H1 (cell line): ENCODE measurements at regions not wholly inside any gene's neighbourhood (a gene's known extent, or its start where the extent isn't known, plus 50 kb on each side); places are given as distances from the start of the nearest gene placed in this dataset.

Source experiments
- BRCA1 ChIP-seq: IDR thresholded peaks from 2 replicates; pipeline ENCODE4 v1.6.1; 2012; ENCODE audit warnings: low read depth, low read length, improper control_type of control experiment
- CBX5 ChIP-seq: fragments of 300-800, 300-1000 bp; sonication (generic); IDR thresholded peaks from 2 replicates; pipeline ENCODE4 v1.7.1; 2016; ENCODE audit warnings: antibody characterized with exemption, low read length, low read depth
- JUN ChIP-seq: IDR thresholded peaks from 2 replicates; pipeline ENCODE4 v1.6.1; 2011; ENCODE audit warnings: low read depth, mild to moderate bottlenecking, improper control_type of control experiment, low read length
- MAFK ChIP-seq: IDR thresholded peaks from 2 replicates; pipeline ENCODE4 v1.6.1; 2012; ENCODE audit warnings: low read depth, mild to moderate bottlenecking, improper control_type of control experiment, low read length
- POU5F1 ChIP-seq: IDR thresholded peaks from 2 replicates; pipeline ENCODE4 v1.6.1; 2011; ENCODE audit warnings: low read depth, mild to moderate bottlenecking, low read length, moderate library complexity
- RFX5 ChIP-seq: IDR thresholded peaks from 2 replicates; pipeline ENCODE4 v1.6.1; 2011; ENCODE audit warnings: low read depth, low read length, improper control_type of control experiment, borderline replicate concordance
- TAF1 ChIP-seq: IDR thresholded peaks from 2 replicates; pipeline ENCODE4 v1.6.1; 2011; ENCODE audit warnings: mild to moderate bottlenecking, low read depth, low read length
- TAF7 ChIP-seq: optimal IDR thresholded peaks from 2 replicates; pipeline ENCODE3; 2011; ENCODE audit warnings: low read depth, mild to moderate bottlenecking, inconsistent platforms, low read length, moderate library complexity, borderline replicate concordance
- TF ChIP-seq, protein P1 (sequence below): fragments of 300-600 bp; sonication (generic); IDR thresholded peaks from 2 replicates; pipeline ENCODE4 v1.7.1; 2012; ENCODE audit warnings: low read length, moderate library complexity, mild to moderate bottlenecking, inconsistent platforms; ENCODE audit not compliant: insufficient replicate concordance
- TF ChIP-seq, protein P2 (sequence below): IDR thresholded peaks from 2 replicates; pipeline ENCODE4 v1.6.1; 2011; ENCODE audit warnings: low read depth, mild to moderate bottlenecking, low read length; ENCODE audit not compliant: insufficient read depth
- TF ChIP-seq, protein P3 (sequence below): IDR thresholded peaks from 2 replicates; pipeline ENCODE4 v1.6.1; 2012; ENCODE audit warnings: inconsistent platforms

DNA sequence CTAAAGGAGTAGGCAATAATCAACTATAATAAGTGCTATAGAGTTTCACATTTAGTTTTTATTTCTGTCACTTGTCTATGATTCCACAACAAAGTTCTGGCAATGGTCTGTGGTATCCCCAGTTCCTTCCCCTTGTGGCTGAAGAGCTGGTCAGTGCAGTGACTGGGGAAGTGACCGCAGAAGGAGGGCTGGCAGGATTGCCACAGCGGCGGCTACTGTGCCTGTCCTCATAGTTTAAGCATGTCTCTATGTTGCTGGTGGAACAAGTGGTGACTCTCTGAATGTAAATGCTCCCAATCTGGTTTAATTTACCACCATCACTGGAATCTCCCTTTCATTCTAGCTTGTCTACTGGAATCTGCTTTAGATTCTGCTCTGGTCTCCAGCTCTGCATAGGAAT is 170.6 kb upstream of the GK2 start (continued):
- TF ChIP-seq, protein P1, sequence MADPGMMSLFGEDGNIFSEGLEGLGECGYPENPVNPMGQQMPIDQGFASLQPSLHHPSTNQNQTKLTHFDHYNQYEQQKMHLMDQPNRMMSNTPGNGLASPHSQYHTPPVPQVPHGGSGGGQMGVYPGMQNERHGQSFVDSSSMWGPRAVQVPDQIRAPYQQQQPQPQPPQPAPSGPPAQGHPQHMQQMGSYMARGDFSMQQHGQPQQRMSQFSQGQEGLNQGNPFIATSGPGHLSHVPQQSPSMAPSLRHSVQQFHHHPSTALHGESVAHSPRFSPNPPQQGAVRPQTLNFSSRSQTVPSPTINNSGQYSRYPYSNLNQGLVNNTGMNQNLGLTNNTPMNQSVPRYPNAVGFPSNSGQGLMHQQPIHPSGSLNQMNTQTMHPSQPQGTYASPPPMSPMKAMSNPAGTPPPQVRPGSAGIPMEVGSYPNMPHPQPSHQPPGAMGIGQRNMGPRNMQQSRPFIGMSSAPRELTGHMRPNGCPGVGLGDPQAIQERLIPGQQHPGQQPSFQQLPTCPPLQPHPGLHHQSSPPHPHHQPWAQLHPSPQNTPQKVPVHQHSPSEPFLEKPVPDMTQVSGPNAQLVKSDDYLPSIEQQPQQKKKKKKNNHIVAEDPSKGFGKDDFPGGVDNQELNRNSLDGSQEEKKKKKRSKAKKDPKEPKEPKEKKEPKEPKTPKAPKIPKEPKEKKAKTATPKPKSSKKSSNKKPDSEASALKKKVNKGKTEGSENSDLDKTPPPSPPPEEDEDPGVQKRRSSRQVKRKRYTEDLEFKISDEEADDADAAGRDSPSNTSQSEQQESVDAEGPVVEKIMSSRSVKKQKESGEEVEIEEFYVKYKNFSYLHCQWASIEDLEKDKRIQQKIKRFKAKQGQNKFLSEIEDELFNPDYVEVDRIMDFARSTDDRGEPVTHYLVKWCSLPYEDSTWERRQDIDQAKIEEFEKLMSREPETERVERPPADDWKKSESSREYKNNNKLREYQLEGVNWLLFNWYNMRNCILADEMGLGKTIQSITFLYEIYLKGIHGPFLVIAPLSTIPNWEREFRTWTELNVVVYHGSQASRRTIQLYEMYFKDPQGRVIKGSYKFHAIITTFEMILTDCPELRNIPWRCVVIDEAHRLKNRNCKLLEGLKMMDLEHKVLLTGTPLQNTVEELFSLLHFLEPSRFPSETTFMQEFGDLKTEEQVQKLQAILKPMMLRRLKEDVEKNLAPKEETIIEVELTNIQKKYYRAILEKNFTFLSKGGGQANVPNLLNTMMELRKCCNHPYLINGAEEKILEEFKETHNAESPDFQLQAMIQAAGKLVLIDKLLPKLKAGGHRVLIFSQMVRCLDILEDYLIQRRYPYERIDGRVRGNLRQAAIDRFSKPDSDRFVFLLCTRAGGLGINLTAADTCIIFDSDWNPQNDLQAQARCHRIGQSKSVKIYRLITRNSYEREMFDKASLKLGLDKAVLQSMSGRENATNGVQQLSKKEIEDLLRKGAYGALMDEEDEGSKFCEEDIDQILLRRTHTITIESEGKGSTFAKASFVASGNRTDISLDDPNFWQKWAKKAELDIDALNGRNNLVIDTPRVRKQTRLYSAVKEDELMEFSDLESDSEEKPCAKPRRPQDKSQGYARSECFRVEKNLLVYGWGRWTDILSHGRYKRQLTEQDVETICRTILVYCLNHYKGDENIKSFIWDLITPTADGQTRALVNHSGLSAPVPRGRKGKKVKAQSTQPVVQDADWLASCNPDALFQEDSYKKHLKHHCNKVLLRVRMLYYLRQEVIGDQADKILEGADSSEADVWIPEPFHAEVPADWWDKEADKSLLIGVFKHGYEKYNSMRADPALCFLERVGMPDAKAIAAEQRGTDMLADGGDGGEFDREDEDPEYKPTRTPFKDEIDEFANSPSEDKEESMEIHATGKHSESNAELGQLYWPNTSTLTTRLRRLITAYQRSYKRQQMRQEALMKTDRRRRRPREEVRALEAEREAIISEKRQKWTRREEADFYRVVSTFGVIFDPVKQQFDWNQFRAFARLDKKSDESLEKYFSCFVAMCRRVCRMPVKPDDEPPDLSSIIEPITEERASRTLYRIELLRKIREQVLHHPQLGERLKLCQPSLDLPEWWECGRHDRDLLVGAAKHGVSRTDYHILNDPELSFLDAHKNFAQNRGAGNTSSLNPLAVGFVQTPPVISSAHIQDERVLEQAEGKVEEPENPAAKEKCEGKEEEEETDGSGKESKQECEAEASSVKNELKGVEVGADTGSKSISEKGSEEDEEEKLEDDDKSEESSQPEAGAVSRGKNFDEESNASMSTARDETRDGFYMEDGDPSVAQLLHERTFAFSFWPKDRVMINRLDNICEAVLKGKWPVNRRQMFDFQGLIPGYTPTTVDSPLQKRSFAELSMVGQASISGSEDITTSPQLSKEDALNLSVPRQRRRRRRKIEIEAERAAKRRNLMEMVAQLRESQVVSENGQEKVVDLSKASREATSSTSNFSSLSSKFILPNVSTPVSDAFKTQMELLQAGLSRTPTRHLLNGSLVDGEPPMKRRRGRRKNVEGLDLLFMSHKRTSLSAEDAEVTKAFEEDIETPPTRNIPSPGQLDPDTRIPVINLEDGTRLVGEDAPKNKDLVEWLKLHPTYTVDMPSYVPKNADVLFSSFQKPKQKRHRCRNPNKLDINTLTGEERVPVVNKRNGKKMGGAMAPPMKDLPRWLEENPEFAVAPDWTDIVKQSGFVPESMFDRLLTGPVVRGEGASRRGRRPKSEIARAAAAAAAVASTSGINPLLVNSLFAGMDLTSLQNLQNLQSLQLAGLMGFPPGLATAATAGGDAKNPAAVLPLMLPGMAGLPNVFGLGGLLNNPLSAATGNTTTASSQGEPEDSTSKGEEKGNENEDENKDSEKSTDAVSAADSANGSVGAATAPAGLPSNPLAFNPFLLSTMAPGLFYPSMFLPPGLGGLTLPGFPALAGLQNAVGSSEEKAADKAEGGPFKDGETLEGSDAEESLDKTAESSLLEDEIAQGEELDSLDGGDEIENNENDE: no peak
- TF ChIP-seq, protein P2, sequence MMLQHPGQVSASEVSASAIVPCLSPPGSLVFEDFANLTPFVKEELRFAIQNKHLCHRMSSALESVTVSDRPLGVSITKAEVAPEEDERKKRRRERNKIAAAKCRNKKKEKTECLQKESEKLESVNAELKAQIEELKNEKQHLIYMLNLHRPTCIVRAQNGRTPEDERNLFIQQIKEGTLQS: no peak
- TF ChIP-seq BRCA1: no peak
- no peak for TF ChIP-seq POU5F1
- no peak for TF ChIP-seq JUN
- no peak for TF ChIP-seq MAFK
- no peak for TF ChIP-seq RFX5
- no peak for TF ChIP-seq CBX5
- no peak for TF ChIP-seq TAF7
- TF ChIP-seq TAF1: no peak
- TF ChIP-seq, protein P3, sequence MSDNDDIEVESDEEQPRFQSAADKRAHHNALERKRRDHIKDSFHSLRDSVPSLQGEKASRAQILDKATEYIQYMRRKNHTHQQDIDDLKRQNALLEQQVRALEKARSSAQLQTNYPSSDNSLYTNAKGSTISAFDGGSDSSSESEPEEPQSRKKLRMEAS: no peak
